Mucosa of descending colon (tissue), 3 donors: ENCODE measurements at regions not wholly inside any gene's neighbourhood (a gene's known extent, or its start where the extent isn't known, plus 50 kb on each side); places are given as distances from the start of the nearest gene placed in this dataset.

Experiments
- ATAC-seq: fragments of 200-7000 bp; cut with Tn5 transposase; one replicate; pipeline ENCODE4 v1.9.1; 2020; ENCODE audit warnings: mild to moderate bottlenecking, moderate library complexity
- DNase-seq, 3 donors: peaks; one replicate each; pipeline ENCODE4 v3.0.0-alpha.2; 2020
- H3K36me3 ChIP-seq: fragments of 200-600 bp; one replicate; pipeline ENCODE4 v1.8.0; 2021; ENCODE audit warnings: low read depth, mild to moderate bottlenecking
- H3K4me1 ChIP-seq: fragments of 200-600 bp; one replicate; pipeline ENCODE4 v1.8.0; 2021; ENCODE audit warnings: low read depth, mild to moderate bottlenecking
- H3K4me3 ChIP-seq: fragments of 200-600 bp; one replicate; pipeline ENCODE4 v1.8.0; 2021; ENCODE audit warnings: mild to moderate bottlenecking
- H3K9me3 ChIP-seq: fragments of 200-600 bp; one replicate; pipeline ENCODE4 v1.8.0; 2021; ENCODE audit warnings: mild to moderate bottlenecking
- intact Hi-C, 2 donors: fragments of 100-400 bp; cut with DNase I in 1 of 2; cut with micrococcal nuclease in 1 of 2; formaldehyde crosslinking; loops; one replicate each; pipeline versions ENCODE4 v1.11.0 to v1.11.1; 2022; cut with DNase I, micrococcal nuclease
- TF ChIP-seq, protein P1 (sequence below): fragments of 200-600 bp; IDR thresholded peaks from one replicate; pipeline ENCODE4 v1.8.0; 2022; ENCODE audit warnings: antibody characterized with exemption, mild to moderate bottlenecking
- donor health status: DM: no; HTN: no; CAD: no; lungs with moderate emphysema.
- donor health status: DM: no; HTN: no; CAD: no.
- donor health status: DM: no; HTN: yes; CAD: no.

DNA sequence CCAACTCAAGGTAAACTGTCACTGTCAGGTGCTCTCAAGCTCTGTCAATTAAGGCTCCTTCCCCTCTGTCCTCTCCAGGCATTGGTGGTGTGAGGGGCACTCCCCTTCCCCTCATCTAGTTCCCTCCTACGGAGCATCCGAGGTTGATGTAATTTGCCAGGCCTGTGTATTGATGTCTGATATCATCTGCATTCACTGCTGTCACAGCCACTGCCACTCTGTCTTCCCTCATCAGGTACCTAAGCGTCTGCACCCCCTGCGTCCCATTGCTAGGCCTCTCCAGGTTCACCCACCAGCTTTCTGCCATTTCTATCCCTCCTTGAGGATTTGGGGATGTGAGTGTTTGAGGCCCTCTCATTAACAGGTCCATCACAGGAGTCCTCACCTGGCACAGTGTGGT is 50.0 kb upstream of the SYT13 start:
- DNase-seq (no peak), ATAC-seq (no peak)
- intact Hi-C loops = no loop called here
- Histone ChIP-seq H3K4me1 (no peaks in the 10 kb centered on the region), H3K36me3 (no peaks in the 10 kb centered on the region), H3K9me3 (no peaks in the 10 kb centered on the region), H3K4me3 (no peak overlapping the region)
- TF ChIP-seq, protein P1, sequence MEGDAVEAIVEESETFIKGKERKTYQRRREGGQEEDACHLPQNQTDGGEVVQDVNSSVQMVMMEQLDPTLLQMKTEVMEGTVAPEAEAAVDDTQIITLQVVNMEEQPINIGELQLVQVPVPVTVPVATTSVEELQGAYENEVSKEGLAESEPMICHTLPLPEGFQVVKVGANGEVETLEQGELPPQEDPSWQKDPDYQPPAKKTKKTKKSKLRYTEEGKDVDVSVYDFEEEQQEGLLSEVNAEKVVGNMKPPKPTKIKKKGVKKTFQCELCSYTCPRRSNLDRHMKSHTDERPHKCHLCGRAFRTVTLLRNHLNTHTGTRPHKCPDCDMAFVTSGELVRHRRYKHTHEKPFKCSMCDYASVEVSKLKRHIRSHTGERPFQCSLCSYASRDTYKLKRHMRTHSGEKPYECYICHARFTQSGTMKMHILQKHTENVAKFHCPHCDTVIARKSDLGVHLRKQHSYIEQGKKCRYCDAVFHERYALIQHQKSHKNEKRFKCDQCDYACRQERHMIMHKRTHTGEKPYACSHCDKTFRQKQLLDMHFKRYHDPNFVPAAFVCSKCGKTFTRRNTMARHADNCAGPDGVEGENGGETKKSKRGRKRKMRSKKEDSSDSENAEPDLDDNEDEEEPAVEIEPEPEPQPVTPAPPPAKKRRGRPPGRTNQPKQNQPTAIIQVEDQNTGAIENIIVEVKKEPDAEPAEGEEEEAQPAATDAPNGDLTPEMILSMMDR = no peak
